HUDEP-2 (cell line): ENCODE measurements at regions not wholly inside any gene's neighbourhood (a gene's known extent, or its start where the extent isn't known, plus 50 kb on each side); places are given as distances from the start of the nearest gene placed in this dataset.
A peak's percentile ranks its signal among the peaks of the same experiment; 100 is the strongest.
"Not testable (repeated sequence)": the region's sequence is repeated elsewhere in the genome, so short reads cannot be mapped to it uniquely, and the experiment has no call there.

Experiments used
- DNase-seq, 76 experiments: peaks; one replicate each; lab custom pipeline; 2025; ENCODE audit not compliant: unreplicated experiment in 76 of 76; lab: John Stamatoyannopoulos, UW

- no peak for DNase-seq
These were observed 508.4 kb upstream of the MAP2 start for GRCh38 chr2:208915401-208915800.

DNA sequence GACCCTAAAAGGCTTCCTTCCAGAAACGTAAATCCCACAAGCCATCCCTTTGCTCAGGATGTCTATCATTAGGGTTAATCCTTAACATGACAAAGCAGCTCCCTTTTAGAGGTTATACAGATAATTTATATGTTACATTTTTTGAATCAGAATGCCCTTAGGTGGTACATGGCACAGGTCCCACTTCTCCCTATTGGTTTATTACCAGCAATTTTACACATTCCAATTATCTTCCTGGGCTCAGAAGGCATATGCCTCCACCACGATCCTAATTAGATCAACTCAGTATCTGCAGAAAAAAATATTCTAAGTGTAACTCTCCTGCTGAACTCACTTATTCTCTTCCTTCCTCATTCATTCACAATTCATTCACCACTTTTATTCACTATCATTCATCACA, 507.0 kb upstream of the MAP2 start:
- no peak for DNase-seq

GRCh38 chr2:208921358-208921757, 502.5 kb upstream of the MAP2 start:
- DNase-seq: not testable (repeated sequence)

DNA sequence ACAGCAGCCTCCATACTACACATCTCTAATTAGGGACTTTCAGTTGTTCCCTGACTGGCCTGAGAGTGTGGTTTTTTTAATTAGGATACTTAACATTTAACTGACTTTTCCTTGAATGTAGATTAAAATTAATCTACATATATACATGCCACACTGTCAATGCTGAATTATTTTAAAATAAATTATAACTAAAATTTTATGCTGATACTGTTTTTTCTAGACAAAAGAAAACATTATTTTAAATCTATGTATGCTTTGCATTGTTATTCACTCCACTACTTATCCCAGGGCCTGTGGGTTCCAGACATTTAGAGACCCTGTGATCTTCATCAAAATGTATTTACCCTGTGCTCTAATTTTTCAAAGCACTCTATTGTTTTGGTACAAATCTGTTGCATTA, 496.0 kb upstream of the MAP2 start:
- DNase-seq: no peak

DNA sequence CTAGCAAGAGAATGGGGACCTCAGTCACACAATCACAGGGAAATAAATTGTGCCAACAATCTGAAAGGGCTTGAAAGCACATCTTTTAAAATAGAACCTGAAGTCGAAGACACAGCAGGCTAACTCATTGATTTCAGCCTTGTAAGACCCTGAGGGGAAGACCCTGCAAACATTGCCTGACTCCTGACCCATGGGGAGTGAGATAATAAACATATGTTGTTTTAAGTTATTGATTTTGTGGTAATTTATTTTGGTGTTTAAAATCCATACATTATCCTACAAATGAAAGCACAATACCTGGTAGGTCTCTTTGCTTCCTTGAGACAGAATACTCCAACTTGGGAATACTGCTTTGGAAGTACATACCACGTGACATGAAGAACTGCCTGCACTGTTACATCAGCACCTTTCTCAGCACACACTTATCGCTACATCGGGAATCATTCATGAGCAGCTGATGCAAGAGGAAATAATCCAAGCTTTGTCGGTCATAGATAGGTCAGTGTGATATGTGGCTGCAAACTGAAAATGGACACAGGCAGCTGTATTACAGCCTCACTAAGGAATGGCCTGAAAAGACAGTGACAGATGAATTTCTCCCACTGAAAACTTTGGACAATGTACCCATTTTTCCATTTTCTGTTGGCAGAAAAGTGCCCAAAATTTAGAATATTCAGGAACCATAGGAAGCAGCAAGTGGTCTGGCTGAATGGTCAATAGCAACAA, 494.5 kb upstream of the MAP2 start:
- no peak for DNase-seq

DNA sequence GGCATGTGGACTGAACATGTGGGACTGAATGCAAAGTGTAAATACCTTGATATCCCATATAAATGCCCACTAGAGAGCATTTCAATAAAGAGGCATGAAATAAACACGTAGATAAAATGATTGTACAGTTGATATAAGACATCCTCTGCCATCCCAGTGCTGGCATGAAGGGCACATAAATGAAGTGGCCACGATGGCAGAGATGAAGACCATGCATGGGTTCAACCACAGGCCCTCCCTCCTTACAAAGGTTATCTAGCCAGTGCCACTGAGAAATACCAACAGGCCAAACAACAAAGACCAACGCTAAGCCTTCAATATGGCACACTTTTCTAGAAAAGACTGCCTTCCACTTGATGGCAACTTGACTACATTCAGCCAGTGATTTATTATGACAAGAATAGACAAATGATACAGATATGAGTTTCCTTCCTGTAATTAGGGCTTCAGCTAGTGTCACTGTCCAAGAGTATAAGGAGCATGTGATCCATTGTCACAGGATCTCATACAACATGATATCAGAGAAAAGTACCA, 493.9 kb upstream of the MAP2 start:
- no peak for DNase-seq

GRCh38 chr2:208935531-208935930, 488.3 kb upstream of the MAP2 start:
- no peak for DNase-seq

DNA sequence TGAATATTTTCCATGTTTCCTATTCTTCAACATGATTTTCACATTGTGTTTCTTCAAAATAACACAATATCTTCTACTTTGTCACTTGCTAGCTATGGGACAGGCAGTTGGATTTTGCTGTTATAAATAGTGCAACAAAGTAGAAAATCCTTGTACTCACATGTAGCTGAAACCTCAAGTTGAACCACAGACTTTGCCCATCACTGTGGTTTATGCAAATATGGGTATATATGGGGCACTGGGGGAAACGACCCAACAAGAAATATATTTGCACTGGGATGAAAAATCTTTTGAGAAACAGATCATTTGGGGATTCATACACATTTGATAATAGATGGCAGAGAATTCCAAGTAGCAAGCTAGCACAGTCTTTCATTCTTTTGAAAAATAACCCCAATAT, 486.3 kb upstream of the MAP2 start:
- no peak for DNase-seq

DNA sequence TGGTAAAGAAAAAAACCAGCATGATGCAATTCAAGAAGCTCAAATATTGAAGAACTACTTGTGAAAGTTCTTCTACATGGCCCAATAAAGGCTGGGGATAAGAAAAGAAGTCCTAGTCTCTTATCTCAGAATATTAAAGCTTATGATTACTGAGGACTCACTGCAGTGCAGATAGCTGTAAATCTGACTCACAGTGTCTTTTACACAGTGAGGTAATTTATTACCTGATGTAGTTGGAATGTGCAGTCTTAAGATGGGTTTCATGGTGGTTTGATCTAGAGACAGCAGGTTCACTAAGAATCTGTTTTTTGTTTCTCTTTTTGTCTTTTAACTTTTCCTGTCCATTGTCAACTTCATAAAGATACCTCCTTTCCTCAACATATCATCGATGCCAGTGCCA, 484.0 kb upstream of the MAP2 start:
- DNase-seq: no peak

DNA sequence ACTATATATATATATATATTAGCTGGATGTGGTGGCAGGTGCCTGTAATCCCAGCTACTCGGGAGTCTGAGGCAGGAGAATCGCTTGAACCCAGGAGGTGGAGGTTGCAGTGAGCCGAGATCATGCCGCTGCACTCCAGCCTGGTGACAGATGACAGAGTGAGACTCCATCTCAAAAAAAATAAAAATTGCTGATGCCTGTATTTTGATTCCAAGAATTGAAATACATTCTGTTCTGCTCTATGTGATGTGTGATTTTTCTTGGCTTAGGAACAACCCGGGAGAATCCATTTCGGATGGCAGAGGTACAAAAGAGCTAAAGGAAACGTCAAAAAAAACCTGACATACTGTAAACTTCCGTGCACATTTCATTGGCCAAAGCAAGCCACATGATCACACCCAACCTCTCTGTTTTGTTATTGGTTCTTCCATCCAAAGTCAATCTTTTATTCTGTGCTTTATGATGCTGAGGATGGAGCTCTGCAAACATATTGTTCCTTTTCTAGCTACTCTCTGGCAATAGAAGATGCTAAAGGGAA, 478.1 kb upstream of the MAP2 start:
- no peak for DNase-seq

- DNase-seq: no peak
These were observed 475.8 kb upstream of the MAP2 start for GRCh38 chr2:208948073-208948472.

GRCh38 chr2:208970070-208970469, 453.8 kb upstream of the MAP2 start:
- no peak for DNase-seq

DNA sequence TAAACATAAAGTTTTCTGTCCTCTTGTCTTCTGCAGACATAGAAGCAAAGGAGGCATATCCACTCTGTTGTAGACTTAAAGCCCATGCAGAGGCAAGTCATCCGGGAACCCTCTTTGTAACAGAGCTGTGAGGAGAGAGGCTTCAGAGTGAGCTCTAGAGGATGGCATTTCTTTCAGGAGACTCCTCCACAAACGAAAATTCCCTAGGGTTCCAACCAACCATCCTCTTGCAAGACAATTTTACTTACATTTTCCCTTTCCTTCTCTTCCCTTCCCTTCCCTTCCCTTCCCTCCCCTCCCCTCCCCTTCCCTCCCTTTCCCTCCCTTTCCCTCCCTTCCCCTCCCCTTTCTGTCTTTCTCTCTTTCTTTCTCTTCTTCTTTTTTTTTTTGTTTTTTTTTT, 446.3 kb upstream of the MAP2 start:
- DNase-seq: no peak

DNA sequence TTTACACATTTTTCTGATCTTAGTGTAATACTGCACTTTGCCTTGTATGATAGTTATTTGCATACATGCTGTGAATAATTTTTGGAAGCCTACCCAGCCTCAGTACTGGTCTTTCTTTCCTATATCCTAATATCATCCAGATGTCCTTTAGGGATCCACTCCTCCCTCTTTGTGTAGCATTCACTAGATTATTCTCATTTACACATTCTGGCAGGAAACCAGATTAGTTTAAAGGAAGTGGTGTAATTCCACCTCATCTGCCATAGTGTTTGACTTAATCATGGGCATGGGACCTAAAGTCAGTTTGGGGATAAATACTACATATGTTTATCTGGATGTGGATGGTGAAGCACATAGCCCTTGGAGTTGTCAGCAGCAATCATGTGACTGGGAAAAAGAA, 444.9 kb upstream of the MAP2 start:
- DNase-seq: no peak

DNA sequence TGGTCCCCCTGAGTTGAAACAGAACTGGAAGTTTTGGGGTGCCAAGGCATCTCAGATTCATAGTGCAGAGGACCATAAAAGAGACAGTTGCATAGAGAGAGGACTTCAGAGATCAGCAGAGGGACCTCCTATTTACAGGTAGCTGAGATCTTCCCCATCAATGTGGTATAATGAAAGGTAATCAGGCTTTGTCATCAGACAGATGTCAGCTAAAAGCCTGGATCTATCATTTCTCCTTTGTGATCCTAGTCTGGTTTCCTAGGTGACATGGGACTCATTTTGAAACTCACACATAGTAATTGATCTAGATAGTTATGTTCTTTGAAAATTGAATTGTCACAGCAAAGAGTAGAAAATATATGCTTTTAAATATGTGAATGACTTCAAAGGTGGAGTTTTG, 443.5 kb upstream of the MAP2 start:
- no peak for DNase-seq

DNA sequence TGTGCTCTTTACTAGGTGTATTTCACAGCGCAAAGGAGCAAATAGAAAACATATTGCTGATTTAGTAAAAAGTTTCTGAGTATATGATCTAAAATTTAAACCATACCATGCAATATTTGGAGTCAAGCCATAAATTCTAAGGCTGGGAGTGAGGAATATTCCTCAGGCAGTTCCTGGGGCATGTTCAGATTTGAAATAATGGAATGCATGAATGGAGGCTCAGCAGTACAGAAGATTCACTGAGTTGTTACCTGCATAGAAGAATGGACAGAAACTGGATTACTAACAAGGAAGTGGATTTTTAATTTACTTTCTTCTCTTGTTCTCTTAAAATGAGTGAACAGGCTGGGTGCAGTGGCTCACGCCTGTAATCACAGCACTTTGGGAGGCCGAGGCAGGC, 441.0 kb upstream of the MAP2 start:
- DNase-seq: no peak

DNA sequence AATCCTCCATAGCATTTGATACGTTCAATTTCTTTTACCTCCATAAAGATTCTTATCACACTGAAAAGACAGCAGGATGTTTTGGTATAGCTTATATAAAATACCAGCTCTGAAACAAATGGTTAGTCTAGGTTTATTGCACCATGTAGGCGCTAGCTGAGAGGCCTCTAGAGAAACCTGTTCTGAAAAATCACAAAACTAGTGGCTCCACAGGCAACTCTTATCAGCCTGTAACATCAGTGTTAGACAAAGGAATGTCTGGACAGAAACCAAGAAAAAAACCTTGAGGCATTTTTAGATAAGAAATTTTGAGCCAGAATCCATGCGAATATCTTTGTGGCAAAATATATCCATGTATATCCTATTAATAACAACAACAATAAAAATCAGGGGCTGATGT, 440.4 kb upstream of the MAP2 start:
- DNase-seq: no peak

GRCh38 chr2:208984376-208985090, 439.3 kb upstream of the MAP2 start:
- no peak for DNase-seq

DNA sequence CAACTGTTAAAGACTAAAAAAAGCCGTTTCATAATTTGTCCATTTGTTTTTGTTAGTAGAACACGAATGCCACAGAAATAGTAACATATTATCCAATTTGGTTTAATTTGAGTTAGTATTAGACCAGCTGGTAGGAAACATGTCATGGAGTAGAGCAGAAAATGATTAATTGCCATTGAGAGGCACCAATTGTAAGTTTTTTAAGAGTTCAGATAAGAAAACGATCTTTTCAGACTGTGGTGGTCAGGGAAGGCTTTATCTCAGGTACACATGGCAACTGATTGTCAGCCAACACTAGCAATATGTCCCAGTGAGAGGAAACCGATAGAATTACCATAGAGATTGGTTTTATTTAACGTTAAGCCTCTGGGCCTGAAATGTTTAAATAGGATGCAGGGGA, 438.2 kb upstream of the MAP2 start:
- peak in 9 of 76 experiments; percentile 2 to 46 (median 27) for DNase-seq

GRCh38 chr2:208990716-208991115, 433.1 kb upstream of the MAP2 start:
- no peak for DNase-seq

GRCh38 chr2:208999911-209000310, 423.9 kb upstream of the MAP2 start:
- DNase-seq: no peak

GRCh38 chr2:209002054-209002453, 421.8 kb upstream of the MAP2 start:
- DNase-seq: no peak
